ENCODE measurements at regions not wholly inside any gene's neighbourhood (a gene's known extent, or its start where the extent isn't known, plus 50 kb on each side); places are given as distances from the start of the nearest gene placed in this dataset.

GRCh38 chr4:12200226-12200625 lies 771.5 kb upstream of the HS3ST1 start:
- no peak for TF ChIP-seq CTCF (IDR thresholded peaks at IDR 0.05 in 8 of 11, conservative IDR thresholded peaks at IDR 0.05 in 3 of 11)
- TF ChIP-seq POLR2A (IDR thresholded peaks at IDR 0.05) = no peak
